GM18861 (cell line): ENCODE measurements at regions not wholly inside any gene's neighbourhood (a gene's known extent, or its start where the extent isn't known, plus 50 kb on each side); places are given as distances from the start of the nearest gene placed in this dataset.
A peak's percentile ranks its signal among the peaks of the same experiment; 100 is the strongest.
"Not testable (repeated sequence)": the region's sequence is repeated elsewhere in the genome, so short reads cannot be mapped to it uniquely, and the experiment has no call there.

Source experiments
- ATAC-seq: cut with Tn5 transposase; IDR thresholded peaks from one replicate; pipeline ENCODE4 v1.9.1; 2021; ENCODE audit not compliant: unreplicated experiment

DNA sequence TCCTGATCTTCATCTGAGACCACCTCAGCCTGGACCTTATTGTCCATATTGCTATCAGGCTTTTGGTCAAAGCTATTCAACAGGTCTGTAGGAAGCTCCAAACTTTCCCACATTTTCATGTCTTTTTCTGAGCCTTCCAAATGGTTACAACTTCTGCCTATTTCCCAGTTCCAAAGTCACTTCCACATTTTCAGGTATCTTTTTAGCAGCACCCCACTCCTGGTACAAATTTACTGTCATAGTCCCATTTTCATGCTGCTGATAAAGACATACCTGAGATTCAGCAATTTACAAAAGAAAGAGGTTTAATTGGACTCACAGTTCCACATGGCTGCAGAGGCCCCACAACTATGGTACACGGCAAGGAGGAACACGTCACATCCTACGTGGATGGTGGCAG lies 815.5 kb downstream of the KCNJ2 start:
- ATAC-seq: no peak

- peak; percentile 42 for ATAC-seq
These were observed 818.6 kb downstream of the KCNJ2 start for GRCh38 chr17:70987867-70988340.

GRCh38 chr17:70988622-70989021 lies 819.3 kb downstream of the KCNJ2 start:
- ATAC-seq: no peak

DNA sequence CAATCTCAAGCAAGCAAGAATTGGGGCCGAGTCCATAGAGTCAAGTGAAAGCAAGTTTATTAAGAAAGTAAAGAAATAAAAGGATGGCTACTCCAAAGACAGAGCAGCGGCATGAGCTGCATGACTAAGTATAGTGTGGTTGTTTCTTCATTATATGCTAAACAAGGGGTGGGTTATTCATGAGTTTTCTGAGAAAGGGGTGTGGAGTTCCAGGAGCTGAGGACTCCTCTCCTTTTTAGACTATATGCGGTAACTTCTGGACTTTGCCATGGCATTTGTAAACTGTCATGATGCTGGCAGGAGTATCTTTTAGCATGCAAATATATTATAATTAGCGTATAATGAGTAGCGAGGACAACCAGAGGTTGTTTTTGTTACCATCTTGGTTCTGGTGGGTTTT lies 819.9 kb downstream of the KCNJ2 start:
- ATAC-seq: no peak

GRCh38 chr17:70994194-70994593 lies 824.9 kb downstream of the KCNJ2 start:
- no peak for ATAC-seq

DNA sequence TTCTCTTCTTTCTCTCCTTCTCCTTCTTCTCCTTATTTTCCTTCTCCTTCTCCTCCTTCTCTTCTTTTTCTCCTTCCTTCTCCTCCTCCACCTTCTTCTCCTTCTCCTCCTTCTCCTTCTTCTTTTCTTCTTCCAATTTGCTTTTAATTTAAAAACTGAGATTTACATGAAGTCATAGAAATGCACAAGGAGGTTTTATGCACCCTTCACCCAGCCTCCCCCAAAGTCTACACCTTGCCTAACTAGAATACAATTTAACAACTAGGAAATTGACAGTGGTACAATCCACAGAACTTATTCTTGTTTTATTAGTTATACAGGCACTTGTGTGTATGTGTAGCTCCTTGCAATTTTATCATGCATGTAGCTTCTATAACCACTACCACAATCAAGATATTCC lies 826.7 kb downstream of the KCNJ2 start:
- ATAC-seq: no peak

DNA sequence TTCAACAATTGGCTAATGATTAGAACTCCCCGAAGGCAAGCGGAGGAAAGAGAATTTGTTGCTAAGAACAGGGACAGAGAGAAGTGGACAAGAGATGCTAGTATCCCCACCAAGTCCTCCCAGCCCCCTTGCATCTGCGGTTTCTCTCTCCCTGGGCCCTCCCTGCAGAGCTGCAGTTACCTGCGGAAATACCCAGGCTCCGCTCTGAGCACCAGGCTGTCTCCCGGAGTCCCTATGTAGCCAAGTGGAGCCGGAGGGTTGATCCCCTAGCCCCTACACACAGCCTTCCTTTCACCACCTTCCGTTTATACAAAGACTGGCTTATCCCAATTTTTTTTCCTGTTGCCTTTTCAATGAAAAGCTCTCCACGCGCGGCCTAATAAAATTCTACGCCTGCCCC lies 834.4 kb downstream of the KCNJ2 start:
- ATAC-seq: no peak

DNA sequence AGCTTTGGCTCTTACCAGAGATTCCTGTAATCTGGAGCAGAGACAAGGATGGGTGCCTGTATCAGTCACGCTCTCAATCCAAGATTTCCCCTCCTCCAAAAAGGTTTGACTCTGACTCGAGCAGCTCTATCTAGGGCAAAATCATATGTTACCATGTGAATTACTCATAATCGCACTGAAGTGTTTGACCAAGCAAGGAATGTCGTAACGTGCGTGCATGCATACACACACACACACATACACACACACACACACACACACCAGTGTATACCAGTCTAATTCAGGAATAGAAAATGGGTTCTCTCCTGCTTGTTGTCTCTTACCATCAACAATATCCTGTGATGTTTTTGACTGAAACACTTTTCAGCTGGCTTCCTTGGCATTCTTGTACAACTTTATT lies 835.1 kb downstream of the KCNJ2 start:
- ATAC-seq: no peak

GRCh38 chr17:71011391-71011790 lies 842.1 kb downstream of the KCNJ2 start:
- ATAC-seq: no peak

DNA sequence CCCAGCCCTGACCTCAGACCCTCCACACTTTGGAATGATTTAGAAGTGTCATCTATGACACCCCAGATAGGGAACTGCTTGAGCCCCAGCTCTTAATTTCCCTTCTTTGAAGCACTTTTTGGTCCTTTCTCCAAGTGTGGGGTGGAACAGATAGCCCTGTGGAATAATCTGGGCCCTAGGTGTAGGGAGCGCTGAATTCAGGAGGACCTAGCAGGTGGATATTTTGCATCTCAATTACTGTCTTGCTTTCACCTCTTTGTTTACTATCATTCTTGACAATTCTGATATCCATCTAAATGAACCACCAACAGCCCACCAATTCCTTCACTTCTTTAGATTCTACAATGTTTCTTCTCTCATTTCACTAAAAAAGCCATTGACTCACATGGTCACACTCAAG lies 850.4 kb downstream of the KCNJ2 start:
- no peak for ATAC-seq

- ATAC-seq: no peak
These were observed 853.4 kb downstream of the KCNJ2 start for GRCh38 chr17:71022758-71023157.

DNA sequence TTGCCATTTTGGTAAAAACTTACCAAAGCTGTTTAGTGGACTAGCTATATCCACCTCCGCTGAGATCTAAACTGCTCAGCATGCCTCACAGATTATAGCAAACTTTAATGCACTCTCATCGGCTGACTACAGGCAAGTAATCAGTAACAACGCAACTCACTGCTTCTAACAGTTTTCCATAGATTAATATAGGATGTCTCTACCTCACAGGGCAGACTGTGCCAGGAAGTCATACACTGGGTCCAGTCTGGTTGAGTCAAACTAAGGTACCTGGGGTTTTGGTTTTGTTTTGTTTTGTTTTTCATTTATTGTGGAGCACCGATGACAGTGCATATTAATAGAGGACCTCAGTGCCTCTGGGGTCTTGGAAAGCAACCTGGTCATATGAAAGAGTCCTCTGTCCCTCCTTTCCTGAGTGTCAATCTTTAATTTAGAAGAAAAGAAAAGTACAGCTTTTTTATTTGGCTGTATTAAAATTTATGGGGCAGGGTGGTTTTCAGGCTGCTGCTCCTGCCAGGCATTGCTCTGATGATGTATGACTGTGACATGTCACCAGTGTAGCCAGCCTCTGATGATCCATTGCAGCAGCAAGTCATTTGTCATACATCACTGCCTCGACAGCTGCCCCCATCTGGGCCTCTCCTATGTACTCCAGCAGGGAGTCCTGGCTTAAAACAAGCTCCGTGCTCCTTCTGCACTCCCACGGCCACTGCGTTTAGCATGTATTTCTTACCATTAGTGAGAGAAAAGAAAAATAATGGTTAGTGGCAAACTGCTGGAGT lies 854.1 kb downstream of the KCNJ2 start:
- ATAC-seq: no peak

DNA sequence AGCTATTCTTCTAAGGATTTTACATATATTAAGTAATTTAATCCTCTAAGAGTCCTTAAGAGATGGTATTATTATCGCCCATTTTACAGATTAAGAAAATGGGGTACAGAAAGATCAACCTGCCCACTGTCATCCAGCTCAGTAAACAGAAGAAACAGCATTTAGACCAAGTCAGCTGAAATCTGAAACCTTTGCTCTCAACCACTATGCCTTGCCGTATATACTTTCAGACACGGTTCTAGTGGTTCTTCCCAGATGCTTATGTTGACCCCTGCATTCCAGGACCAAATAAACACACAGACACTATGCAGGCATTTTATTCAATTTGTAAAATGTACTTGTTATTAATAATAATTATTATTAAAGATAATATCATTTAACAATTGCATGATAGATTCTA lies 854.8 kb downstream of the KCNJ2 start:
- no peak for ATAC-seq

DNA sequence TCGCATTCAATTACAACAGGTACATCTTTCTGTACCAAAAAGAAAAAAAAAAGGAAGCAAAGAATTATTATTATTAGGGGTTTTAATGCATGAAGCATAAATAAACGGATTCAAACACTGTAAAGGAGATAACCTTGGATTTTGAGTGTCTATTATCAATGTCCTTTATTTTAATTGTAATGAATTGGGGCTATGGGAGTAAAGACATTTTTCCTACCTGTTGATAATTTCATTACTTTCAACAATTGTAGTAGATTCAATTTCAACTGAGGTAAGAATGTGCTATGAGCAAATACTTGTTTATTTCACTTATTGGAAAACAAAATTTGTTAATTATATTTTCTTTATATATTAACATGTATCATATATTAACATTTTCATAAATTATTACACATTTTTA lies 855.6 kb downstream of the KCNJ2 start:
- no peak for ATAC-seq

DNA sequence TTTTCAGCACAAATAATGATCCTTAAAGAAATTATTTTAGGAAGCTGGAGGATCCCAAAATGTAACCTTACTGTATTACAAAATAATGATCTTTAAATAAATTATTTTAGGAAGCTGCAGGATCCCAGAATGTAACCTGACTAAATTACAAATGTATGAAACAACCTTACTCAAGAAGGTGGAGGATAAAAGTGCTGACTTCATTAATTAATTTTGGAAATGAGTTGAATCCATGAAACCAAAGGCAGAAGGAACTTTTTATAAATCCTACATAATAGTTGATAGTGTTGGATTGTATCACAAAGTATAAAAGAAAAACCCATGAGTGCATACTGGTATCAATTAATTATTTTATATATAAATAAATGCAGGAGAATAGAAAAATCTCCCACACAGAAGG lies 859.9 kb downstream of the KCNJ2 start:
- no peak for ATAC-seq

- ATAC-seq: not testable (repeated sequence)
These were observed 862.0 kb downstream of the KCNJ2 start for GRCh38 chr17:71031286-71031685.

GRCh38 chr17:71032746-71033273 lies 863.5 kb downstream of the KCNJ2 start:
- no peak for ATAC-seq

DNA sequence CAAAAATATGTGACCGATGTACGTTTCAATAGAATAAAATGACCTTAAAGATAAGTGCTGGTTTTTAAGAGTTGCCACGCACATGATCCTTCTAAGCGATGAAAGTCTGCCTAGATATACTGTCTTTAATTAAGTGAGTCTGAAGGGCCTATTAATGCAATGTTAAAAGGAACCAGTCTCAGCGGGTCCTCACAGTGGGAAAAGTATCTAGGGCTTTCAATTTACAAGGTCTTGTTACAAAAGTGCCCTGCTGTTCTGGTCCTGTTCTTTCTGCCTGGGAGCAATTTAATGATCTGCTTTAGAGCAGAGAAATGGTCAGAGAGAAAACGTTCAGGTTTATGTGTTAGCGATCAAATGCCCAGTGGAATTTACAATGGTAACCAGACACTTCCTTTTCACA lies 864.0 kb downstream of the KCNJ2 start:
- ATAC-seq: no peak

- ATAC-seq: no peak
These were observed 865.9 kb downstream of the KCNJ2 start for GRCh38 chr17:71035226-71035625.

DNA sequence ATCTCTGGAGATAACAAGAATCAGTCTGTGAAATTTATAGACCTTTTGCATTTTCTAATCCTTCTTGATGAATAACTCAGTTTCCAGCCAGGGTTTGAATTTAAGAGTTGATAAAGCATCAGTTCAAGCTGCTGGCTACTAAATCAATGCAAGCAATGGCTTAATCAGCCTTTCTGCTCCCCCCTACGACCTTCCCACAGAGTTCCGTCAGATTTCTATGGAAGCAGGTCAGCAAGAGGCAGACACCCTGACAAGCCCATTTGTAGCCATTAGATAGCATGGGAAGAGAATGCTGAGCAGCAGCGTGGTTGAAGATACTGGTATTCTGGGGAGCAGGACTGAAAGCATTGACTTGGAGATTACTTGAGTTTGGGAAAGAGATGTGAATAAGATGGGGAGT lies 868.1 kb downstream of the KCNJ2 start:
- ATAC-seq: no peak

DNA sequence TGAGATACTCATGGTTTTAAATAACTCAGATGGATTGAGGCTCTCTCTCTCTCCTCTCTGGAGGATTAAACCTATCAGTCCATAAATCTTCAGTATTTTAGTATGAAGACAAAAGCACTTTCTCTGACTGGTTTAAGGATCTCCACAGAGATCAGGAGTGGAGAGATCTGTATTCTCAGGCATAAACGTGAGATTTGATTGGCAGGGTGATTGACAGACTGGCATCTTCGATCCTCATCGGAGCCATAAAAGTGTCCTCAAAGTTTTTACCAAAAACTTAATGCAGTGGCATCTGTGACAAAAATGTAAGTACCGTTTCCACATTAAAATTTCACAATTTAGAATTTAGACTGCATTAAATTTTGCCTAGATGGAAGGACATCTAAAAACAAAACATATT lies 870.1 kb downstream of the KCNJ2 start:
- ATAC-seq: no peak

- no peak for ATAC-seq
These were observed 883.6 kb downstream of the KCNJ2 start for GRCh38 chr17:71052971-71053370.

- no peak for ATAC-seq
These were observed 885.8 kb downstream of the KCNJ2 start for GRCh38 chr17:71055128-71055527.
